HepG2 (cell line): ENCODE measurements at regions not wholly inside any gene's neighbourhood (a gene's known extent, or its start where the extent isn't known, plus 50 kb on each side); places are given as distances from the start of the nearest gene placed in this dataset.

Experiments used
- CREB1 ChIP-seq, 2 experiments: fragments of 450-650 bp in 1 of 2; IDR thresholded peaks; 2 replicates each; pipeline ENCODE4 v1.6.1; 2016 to 2017; ENCODE audit warnings: control low read depth in 1 of 2, mild to moderate bottlenecking in 1 of 2, missing compliant biosample characterization in 1 of 2, missing genetic modification characterization in 1 of 2
- CSRNP1 ChIP-seq: sonication (generic); formaldehyde crosslinking; IDR thresholded peaks from 2 replicates; pipeline ENCODE4 v1.8.1; 2023; ENCODE audit warnings: mild to moderate bottlenecking, missing genetic modification reagents
- IRF2 ChIP-seq: IDR thresholded peaks from 2 replicates; pipeline ENCODE4 v1.6.1; 2018; ENCODE audit warnings: missing genetic modification reagents, missing compliant biosample characterization
- KMT2A ChIP-seq: sonication (generic); formaldehyde crosslinking; IDR thresholded peaks from 2 replicates; pipeline ENCODE4 v1.4.0; 2020; ENCODE audit warnings: missing genetic modification reagents
- KMT2B ChIP-seq: IDR thresholded peaks from 2 replicates; pipeline ENCODE4 v1.6.1; 2016; ENCODE audit warnings: missing genetic modification reagents, missing compliant biosample characterization
- MAFK ChIP-seq, 2 experiments: IDR thresholded peaks in 1 of 2; conservative IDR thresholded peaks in 1 of 2; 2 replicates each; pipeline ENCODE4 v1.6.1; 2011; ENCODE audit warnings: improper control_type of control experiment in 2 of 2, low read length in 2 of 2
- MAX ChIP-seq: IDR thresholded peaks from 2 replicates; pipeline ENCODE4 v1.6.1; 2012; ENCODE audit warnings: inconsistent platforms
- MTA3 ChIP-seq: sonication (generic); formaldehyde crosslinking; IDR thresholded peaks from 2 replicates; pipeline ENCODE4 v1.4.0; 2020; ENCODE audit warnings: missing genetic modification reagents
- NFIB ChIP-seq: sonication (generic); formaldehyde crosslinking; IDR thresholded peaks from 2 replicates; pipeline ENCODE4 v1.9.0; 2021; ENCODE audit warnings: missing genetic modification reagents, mild to moderate bottlenecking, borderline replicate concordance
- RNF2 ChIP-seq: fragments of 450-650 bp; conservative IDR thresholded peaks from 2 replicates; pipeline ENCODE4 v1.6.1; 2016; ENCODE audit warnings: low read depth
- TBX3 ChIP-seq: fragments of 450-650 bp; IDR thresholded peaks from 2 replicates; pipeline ENCODE4 v1.6.1; 2017; ENCODE audit warnings: antibody characterized with exemption, mild to moderate bottlenecking, inconsistent platforms, borderline replicate concordance
- TGIF2 ChIP-seq: IDR thresholded peaks from 2 replicates; pipeline ENCODE4 v1.6.1; 2016; ENCODE audit warnings: control low read depth, missing compliant biosample characterization
- ZNF143 ChIP-seq: sonication (generic); formaldehyde crosslinking; IDR thresholded peaks from 2 replicates; pipeline ENCODE4 v1.4.0; 2020; ENCODE audit warnings: missing genetic modification reagents
- ZNF275 ChIP-seq: sonication (generic); formaldehyde crosslinking; IDR thresholded peaks from 2 replicates; pipeline ENCODE4 v1.8.0; 2022; ENCODE audit warnings: missing genetic modification reagents, mild to moderate bottlenecking, inconsistent platforms, borderline replicate concordance
- ZNF343 ChIP-seq: sonication (generic); formaldehyde crosslinking; IDR thresholded peaks from 2 replicates; pipeline ENCODE4 v1.4.0; 2020; ENCODE audit warnings: mild to moderate bottlenecking, missing genetic modification reagents
- ZNF614 ChIP-seq: IDR thresholded peaks from 2 replicates; pipeline ENCODE4 v1.6.1; 2018; ENCODE audit warnings: missing biosample characterization, missing genetic modification reagents, inconsistent platforms, borderline replicate concordance
- ZNF619 ChIP-seq: sonication (generic); formaldehyde crosslinking; IDR thresholded peaks from 2 replicates; pipeline ENCODE4 v1.4.0; 2020; ENCODE audit warnings: mild to moderate bottlenecking, missing genetic modification reagents
- ZNF710 ChIP-seq: sonication (generic); formaldehyde crosslinking; IDR thresholded peaks from 2 replicates; pipeline ENCODE4 v1.5.0; 2020; ENCODE audit warnings: mild to moderate bottlenecking, missing genetic modification reagents, borderline replicate concordance
- ZNF839 ChIP-seq: sonication (generic); formaldehyde crosslinking; IDR thresholded peaks from 2 replicates; pipeline ENCODE4 v1.4.0; 2020; ENCODE audit warnings: missing genetic modification reagents, mild to moderate bottlenecking, borderline replicate concordance
- TF ChIP-seq, protein P1 (sequence below): sonication (generic); formaldehyde crosslinking; IDR thresholded peaks from 2 replicates; pipeline ENCODE4 v1.4.0; 2020; ENCODE audit warnings: missing genetic modification reagents
- TF ChIP-seq, protein P2 (sequence below): sonication (generic); IDR thresholded peaks from 2 replicates; pipeline ENCODE4 v1.6.1; 2016; ENCODE audit warnings: low read depth, borderline replicate concordance
- TF ChIP-seq, protein P3 (sequence below): sonication (generic); formaldehyde crosslinking; IDR thresholded peaks from 2 replicates; pipeline ENCODE4 v1.4.0; 2020; ENCODE audit warnings: mild to moderate bottlenecking, missing genetic modification reagents

DNA sequence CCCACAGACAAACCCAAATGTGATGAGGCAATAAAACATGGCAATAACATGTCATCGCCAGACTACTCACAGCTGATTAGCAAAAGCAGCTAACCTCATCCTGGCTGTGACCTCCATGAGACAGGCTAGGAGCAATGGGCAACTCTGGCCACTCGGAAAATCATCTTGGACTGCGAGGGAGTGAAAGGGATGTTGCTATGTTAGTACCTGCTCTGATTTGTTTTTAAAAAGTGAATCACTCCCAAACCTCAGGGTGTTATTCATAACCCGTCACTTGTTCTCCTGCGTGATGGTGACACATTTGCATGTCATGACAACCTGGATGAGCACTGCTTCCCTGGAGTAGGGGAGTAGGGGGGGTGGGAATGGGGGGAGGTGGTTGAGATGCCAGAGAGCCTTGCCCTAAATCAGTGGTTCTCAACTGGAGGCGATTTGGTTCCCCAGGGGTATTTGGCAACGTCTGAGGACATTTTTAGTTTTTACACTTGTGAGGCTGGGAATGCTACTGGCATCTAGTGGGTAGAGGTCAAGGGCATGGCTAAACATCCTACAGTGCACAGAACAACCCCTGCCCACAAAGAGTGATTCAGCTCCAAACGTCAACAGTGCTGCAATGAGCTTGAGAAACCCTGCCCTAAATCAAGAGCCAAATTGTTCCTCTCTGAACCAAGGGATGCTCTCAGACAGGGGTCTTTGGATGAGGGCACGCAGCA is 241.7 kb downstream of the SOX9 start (continued):
- TF ChIP-seq CSRNP1 (CRISPR knock-in tag) (no peak), ZNF619 (CRISPR knock-in tag) (no peak), CREB1 (IDR thresholded peaks at IDR 0.05) (no peak), CREB1 (CRISPR knock-in tag; IDR thresholded peaks at IDR 0.05) (no peak), ZNF710 (0 out of 2 replicates have a peak, but pooled peaks have one; percentile 40), IRF2 (CRISPR knock-in tag) (no peak), KMT2A (CRISPR knock-in tag) (no peak), MAX (no peak), MAFK (conservative IDR thresholded peaks at IDR 0.05 in 1 of 2, IDR thresholded peaks at IDR 0.05 in 1 of 2; ENCODE audit: low read length in 2 of 2) (no peak), ZNF275 (CRISPR knock-in tag) (no peak), RNF2 (no peak), NFIB (CRISPR knock-in tag) (no peak), TBX3 (no peak), ZNF839 (no peak), ZNF143 (no peak), ZNF614 (CRISPR knock-in tag) (peak; percentile 78; the same call in 1 of the 2 replicates), ZNF343 (CRISPR knock-in tag) (no peak), TGIF2 (no peak), KMT2B (CRISPR knock-in tag) (no peak), MTA3 (no peak)
- TF ChIP-seq, protein P1, sequence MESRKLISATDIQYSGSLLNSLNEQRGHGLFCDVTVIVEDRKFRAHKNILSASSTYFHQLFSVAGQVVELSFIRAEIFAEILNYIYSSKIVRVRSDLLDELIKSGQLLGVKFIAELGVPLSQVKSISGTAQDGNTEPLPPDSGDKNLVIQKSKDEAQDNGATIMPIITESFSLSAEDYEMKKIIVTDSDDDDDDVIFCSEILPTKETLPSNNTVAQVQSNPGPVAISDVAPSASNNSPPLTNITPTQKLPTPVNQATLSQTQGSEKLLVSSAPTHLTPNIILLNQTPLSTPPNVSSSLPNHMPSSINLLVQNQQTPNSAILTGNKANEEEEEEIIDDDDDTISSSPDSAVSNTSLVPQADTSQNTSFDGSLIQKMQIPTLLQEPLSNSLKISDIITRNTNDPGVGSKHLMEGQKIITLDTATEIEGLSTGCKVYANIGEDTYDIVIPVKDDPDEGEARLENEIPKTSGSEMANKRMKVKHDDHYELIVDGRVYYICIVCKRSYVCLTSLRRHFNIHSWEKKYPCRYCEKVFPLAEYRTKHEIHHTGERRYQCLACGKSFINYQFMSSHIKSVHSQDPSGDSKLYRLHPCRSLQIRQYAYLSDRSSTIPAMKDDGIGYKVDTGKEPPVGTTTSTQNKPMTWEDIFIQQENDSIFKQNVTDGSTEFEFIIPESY (CRISPR knock-in tag) = 0 out of 2 replicates have a peak, but pooled peaks have one; percentile 18
- TF ChIP-seq, protein P2, sequence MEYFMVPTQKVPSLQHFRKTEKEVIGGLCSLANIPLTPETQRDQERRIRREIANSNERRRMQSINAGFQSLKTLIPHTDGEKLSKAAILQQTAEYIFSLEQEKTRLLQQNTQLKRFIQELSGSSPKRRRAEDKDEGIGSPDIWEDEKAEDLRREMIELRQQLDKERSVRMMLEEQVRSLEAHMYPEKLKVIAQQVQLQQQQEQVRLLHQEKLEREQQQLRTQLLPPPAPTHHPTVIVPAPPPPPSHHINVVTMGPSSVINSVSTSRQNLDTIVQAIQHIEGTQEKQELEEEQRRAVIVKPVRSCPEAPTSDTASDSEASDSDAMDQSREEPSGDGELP = no peak
- TF ChIP-seq, protein P3, sequence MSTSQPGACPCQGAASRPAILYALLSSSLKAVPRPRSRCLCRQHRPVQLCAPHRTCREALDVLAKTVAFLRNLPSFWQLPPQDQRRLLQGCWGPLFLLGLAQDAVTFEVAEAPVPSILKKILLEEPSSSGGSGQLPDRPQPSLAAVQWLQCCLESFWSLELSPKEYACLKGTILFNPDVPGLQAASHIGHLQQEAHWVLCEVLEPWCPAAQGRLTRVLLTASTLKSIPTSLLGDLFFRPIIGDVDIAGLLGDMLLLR = no peak
